Rectal smooth muscle tissue (tissue), 1 donor: ENCODE measurements at regions not wholly inside any gene's neighbourhood (a gene's known extent, or its start where the extent isn't known, plus 50 kb on each side); places are given as distances from the start of the nearest gene placed in this dataset.
"Not testable (repeated sequence)": the region's sequence is repeated elsewhere in the genome, so short reads cannot be mapped to it uniquely, and the experiment has no call there.

Experiments used
- H3K27ac ChIP-seq: one replicate; pipeline ENCODE4 v1.7.0; 2013; ENCODE audit warnings: low read depth, low read length, inconsistent platforms
- H3K27me3 ChIP-seq: one replicate; pipeline ENCODE4 v1.7.0; 2013; ENCODE audit warnings: low read length; ENCODE audit not compliant: control insufficient read depth, insufficient read depth
- H3K36me3 ChIP-seq: one replicate; pipeline ENCODE4 v1.7.0; 2013; ENCODE audit warnings: low read length; ENCODE audit not compliant: control insufficient read depth, insufficient read depth
- H3K4me1 ChIP-seq: one replicate; pipeline ENCODE4 v1.7.0; 2013; ENCODE audit warnings: low read length; ENCODE audit not compliant: control insufficient read depth, insufficient read depth
- H3K4me3 ChIP-seq: one replicate; pipeline ENCODE4 v1.7.0; 2013; ENCODE audit warnings: low read length
- H3K9ac ChIP-seq: one replicate; pipeline ENCODE4 v1.7.0; 2013; ENCODE audit warnings: low read length

DNA sequence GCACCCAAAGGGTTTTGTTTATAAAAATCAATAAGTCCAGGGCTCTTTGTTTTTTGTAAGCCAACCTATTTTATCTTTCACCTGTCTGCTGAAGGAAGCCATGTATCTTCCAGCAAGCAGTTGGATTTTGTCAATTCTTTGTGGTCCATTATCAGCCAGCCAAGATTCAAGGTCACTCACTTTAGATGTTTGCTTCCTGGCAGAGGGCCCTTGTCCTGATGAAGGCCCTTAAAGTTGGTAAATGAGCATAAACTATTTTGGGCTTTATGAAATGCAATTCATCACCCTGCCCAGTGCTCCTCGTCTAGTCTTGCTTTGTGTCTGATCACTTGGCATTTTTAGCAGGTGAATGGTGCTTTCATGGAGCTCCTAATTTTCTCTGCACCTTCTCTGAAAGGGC, 1004.2 kb downstream of the GRID1 start:
- H3K36me3 ChIP-seq = no peaks in the 10 kb centered on the region
- no peak overlapping the region for H3K4me3 ChIP-seq
- no peaks in the 10 kb centered on the region for H3K27me3 ChIP-seq
- H3K9ac ChIP-seq = no peak overlapping the region
- no peak overlapping the region for H3K27ac ChIP-seq
- no peaks in the 10 kb centered on the region for H3K4me1 ChIP-seq

DNA sequence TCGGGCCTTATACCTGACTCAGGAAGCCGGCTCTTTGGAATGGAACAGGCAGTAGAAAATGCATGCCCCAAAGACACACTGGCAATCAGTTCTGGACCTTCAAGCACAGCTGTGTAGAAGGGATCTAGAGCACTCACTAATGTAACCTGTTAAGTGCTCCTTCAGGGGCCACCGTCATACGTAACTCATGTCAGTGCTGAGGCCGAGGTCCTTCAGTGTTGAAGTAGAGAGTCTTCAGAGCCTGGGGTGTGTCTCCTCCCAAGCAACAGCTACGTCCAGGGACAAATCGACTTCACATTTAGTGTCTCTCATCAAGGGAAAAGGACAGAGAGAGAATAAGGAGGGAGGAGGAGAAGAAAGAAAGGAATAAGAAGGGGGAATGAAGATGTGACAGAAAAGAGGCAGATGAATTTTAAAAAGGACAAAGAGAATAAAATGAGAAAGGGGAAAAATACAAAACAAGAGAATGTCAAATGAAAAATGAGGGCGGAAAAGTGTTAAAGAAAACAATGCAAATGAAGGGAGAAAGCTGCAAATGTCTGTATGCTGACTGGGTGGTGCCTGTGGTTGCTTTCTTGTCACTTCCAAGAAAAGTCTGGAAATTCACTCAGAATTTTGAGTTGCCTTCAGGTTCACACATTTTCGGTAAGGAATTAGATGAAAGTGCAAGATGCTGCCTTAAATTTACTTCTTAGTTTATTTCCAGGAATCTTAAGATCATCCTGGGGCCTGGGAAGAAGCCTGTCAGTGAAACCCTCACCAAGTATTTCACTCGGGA, 989.4 kb downstream of the GRID1 start:
- Histone ChIP-seq H3K9ac (no peak overlapping the region), H3K27ac (no peak overlapping the region), H3K27me3 (no peaks in the 10 kb centered on the region), H3K4me3 (no peak overlapping the region), H3K4me1 (no peaks in the 10 kb centered on the region), H3K36me3 (no peaks in the 10 kb centered on the region)

DNA sequence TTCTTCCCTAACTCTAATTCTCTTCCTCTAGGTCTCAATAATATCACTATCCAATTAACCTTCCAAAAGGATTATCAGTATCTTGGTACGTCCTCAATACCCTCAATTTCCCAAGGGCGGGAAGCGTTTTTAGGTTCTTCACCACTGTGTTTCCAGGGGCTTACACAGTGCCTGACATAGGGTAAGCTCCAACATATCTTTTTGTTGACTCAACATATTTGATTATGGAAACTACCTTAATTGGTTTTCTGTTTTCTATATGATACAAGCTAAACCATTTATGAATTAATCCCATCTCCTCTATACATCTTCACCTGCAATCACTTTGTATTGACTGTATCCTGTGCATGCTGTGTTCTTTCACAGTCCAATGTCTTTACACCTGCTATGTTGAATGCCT, 987.3 kb downstream of the GRID1 start:
- Histone ChIP-seq H3K9ac (no peak overlapping the region), H3K27ac (no peak overlapping the region), H3K4me1 (no peaks in the 10 kb centered on the region), H3K4me3 (no peak overlapping the region), H3K27me3 (no peaks in the 10 kb centered on the region), H3K36me3 (no peaks in the 10 kb centered on the region)

DNA sequence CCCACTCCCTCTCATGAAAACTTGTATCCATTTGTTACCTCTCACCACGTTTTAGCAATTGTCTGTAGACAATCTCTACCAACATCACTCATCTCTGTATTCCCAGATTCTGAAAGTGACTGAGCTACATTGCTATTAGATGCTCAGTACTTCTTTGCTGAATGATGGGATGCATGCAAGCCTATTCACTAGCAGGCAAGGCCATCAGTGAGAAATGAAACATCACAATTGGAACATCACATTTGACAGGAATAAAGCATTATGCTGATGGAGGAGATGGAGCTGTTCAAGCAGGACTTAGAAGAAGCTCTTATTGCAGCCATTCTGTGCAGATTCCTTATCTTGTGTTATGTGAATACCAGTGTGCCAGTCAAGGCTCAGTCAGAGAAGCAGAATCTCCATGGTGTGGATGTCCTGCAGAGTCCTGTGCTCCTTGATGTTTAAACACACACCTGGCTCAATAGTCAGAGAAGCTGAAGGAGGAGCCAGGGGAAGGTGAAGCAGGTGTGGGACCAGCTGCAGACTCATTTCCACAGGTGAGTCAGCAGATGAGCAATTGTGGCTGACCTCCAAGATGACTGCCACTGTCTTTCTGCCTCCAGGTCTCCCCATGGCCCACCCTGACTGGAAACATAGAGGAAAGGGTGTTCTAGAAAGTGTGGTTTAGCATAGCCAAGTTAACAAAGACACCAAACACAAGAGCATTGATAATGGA, 965.5 kb downstream of the GRID1 start:
- no peaks in the 10 kb centered on the region for H3K36me3 ChIP-seq
- no peak overlapping the region for H3K9ac ChIP-seq
- no peaks in the 10 kb centered on the region for H3K4me1 ChIP-seq
- H3K4me3 ChIP-seq = no peak overlapping the region
- no peak overlapping the region for H3K27ac ChIP-seq
- H3K27me3 ChIP-seq = no peaks in the 10 kb centered on the region

- no peaks in the 10 kb centered on the region for H3K36me3 ChIP-seq
- no peak overlapping the region for H3K9ac ChIP-seq
- H3K27me3 ChIP-seq = no peaks in the 10 kb centered on the region
- H3K27ac ChIP-seq = no peak overlapping the region
- H3K4me1 ChIP-seq = no peaks in the 10 kb centered on the region
- no peak overlapping the region for H3K4me3 ChIP-seq
These were observed 964.1 kb downstream of the GRID1 start for GRCh38 chr10:85402541-85402940.

DNA sequence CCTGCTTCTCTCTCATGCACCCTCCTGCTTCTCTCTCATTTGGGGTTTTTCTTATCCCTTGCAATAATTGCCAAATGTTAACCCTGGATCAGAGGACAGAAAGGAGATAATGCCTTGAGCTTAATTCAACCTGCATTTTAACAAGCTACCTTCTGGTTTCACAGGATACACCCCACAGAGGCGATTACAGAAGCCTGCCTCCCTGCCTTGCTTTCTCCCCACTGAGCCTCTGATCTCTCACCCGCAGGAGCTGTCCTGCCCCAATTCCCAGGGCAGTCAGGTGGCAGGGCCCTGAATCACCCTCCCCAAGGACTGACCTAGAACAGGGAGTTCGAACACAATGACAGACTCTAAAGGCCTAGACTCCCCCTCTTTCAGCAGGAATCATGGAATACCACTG, 959.5 kb downstream of the GRID1 start:
- Histone ChIP-seq H3K36me3 (no peaks in the 10 kb centered on the region), H3K27ac (no peak overlapping the region), H3K4me1 (no peaks in the 10 kb centered on the region), H3K9ac (no peak overlapping the region), H3K4me3 (no peak overlapping the region), H3K27me3 (no peaks in the 10 kb centered on the region)

DNA sequence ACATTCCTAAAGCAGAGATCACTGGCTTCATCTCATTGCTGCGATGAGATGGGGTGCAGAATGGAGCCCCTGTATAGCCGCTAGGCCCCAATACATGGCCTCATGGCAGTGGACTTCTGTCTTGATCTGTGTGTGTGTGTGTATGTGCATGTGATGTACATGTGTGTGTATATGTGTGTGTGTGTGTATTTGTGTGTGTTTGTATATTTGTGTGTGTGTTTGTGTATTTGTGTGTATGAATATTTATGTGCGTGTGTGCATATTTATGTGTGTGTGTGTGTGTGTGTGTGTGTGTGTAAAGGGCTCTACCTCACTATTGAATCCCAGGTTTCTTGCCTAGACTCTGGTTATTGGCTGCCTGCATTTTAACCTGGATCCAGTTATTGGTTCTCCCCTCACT, 958.2 kb downstream of the GRID1 start:
- H3K4me1 ChIP-seq = no peaks in the 10 kb centered on the region
- no peak overlapping the region for H3K27ac ChIP-seq
- H3K4me3 ChIP-seq = no peak overlapping the region
- no peaks in the 10 kb centered on the region for H3K36me3 ChIP-seq
- no peaks in the 10 kb centered on the region for H3K27me3 ChIP-seq
- H3K9ac ChIP-seq = no peak overlapping the region

GRCh38 chr10:85410586-85410985, 956.0 kb downstream of the GRID1 start:
- not testable (repeated sequence) for H3K36me3 ChIP-seq, H3K27ac ChIP-seq, H3K4me1 ChIP-seq, H3K27me3 ChIP-seq, H3K9ac ChIP-seq, H3K4me3 ChIP-seq

DNA sequence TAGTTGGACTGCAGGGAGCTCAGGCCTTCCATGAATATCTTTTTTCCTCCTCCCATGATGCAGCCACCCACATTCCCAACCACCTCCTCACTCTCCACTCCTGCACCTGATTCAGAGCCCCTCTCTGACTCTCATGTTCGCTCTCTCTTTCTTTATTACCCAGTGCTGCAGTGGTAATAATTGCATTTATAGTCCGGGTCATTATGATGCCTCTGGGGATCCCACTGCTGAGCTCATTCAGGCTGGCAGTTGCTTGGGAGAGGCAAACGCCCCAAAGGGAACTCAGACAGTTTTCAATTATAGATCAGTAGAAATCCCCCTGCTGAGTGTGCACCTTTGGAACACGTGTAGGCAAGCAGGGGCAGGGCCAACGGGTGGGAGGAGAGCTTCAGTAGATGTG, 953.0 kb downstream of the GRID1 start:
- Histone ChIP-seq H3K36me3 (no peaks in the 10 kb centered on the region), H3K4me1 (no peaks in the 10 kb centered on the region), H3K4me3 (no peak overlapping the region), H3K9ac (no peak overlapping the region), H3K27me3 (no peaks in the 10 kb centered on the region), H3K27ac (no peak overlapping the region)

DNA sequence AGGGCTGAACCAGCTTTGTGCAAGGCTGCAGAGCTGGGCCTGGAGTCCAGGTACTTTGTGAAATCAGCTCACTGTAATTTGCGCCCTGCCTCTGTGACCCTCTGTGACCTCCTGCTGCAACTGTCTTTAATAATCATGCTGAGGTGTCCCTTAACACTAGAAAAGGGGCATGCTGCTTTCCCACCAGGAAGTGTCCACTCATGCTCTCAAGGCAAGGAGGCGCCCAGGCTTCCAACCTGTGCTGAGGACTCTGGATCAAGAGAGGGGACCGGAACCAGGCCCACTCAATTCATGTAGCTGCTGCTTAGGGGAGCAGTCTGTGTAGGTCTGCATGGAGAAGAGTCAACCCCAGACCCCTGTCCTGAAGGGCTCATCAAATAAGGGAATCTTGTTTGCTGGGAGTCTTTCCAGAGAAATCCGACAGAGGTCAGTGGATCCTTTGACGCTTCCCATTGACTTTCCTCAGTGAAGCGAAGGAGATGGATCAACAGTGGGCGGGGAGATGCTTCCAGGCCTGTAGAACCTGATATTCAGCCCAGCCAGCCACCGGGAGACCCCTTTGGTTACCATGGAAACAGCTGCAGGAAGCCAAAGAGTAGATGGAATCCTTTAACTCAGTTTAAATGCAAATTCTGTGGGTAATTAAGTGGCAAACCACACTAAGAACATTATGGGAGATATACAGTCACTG, 945.9 kb downstream of the GRID1 start:
- Histone ChIP-seq H3K27ac (no peak overlapping the region), H3K9ac (no peak overlapping the region), H3K4me3 (no peak overlapping the region), H3K4me1 (no peaks in the 10 kb centered on the region), H3K27me3 (no peaks in the 10 kb centered on the region), H3K36me3 (no peaks in the 10 kb centered on the region)

DNA sequence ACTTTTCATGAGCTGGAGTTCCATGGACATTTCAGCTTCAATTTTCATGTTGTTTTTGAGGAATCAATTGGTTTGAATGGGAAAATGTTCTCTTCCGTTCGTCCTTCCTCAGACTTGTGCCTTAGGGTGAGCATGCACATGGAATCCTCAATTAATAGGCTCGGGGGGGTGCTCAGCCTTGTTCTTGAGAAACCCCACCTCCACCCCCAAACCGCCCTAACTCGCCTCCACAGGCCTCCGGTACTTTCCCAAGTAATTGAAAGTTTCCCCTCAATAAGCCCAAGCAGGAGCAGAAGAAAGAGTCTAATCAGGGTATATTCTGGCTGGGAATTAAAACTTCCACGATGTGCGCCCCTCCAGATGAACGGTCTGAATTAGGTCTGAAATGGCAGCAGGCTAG, 945.2 kb downstream of the GRID1 start:
- H3K27ac ChIP-seq = no peak overlapping the region
- H3K36me3 ChIP-seq = no peaks in the 10 kb centered on the region
- H3K9ac ChIP-seq = no peak overlapping the region
- H3K4me3 ChIP-seq = no peak overlapping the region
- no peaks in the 10 kb centered on the region for H3K4me1 ChIP-seq
- H3K27me3 ChIP-seq = no peaks in the 10 kb centered on the region

GRCh38 chr10:85429126-85429525, 937.5 kb downstream of the GRID1 start:
- Histone ChIP-seq H3K27me3 (no peaks in the 10 kb centered on the region), H3K36me3 (no peaks in the 10 kb centered on the region), H3K9ac (no peak overlapping the region), H3K4me3 (no peak overlapping the region), H3K27ac (no peak overlapping the region), H3K4me1 (no peaks in the 10 kb centered on the region)
